ENCODE measurements at regions not wholly inside any gene's neighbourhood (a gene's known extent, or its start where the extent isn't known, plus 50 kb on each side); places are given as distances from the start of the nearest gene placed in this dataset.

GRCh38 chr20:52826321-52826720 is 145.8 kb upstream of the TSHZ2 start:
- TF ChIP-seq, protein P1, sequence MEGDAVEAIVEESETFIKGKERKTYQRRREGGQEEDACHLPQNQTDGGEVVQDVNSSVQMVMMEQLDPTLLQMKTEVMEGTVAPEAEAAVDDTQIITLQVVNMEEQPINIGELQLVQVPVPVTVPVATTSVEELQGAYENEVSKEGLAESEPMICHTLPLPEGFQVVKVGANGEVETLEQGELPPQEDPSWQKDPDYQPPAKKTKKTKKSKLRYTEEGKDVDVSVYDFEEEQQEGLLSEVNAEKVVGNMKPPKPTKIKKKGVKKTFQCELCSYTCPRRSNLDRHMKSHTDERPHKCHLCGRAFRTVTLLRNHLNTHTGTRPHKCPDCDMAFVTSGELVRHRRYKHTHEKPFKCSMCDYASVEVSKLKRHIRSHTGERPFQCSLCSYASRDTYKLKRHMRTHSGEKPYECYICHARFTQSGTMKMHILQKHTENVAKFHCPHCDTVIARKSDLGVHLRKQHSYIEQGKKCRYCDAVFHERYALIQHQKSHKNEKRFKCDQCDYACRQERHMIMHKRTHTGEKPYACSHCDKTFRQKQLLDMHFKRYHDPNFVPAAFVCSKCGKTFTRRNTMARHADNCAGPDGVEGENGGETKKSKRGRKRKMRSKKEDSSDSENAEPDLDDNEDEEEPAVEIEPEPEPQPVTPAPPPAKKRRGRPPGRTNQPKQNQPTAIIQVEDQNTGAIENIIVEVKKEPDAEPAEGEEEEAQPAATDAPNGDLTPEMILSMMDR (IDR thresholded peaks at IDR 0.05; ENCODE audit: insufficient read depth in 1 of 2, low read depth in 1 of 2, low read length in 1 of 2, severe bottlenecking in 1 of 2, unreplicated experiment in 1 of 2): no peak
- no peaks in the 10 kb centered on the region for H3K9me3 Mint-ChIP-seq (ENCODE audit: unreplicated experiment)
- H3K36me3 ChIP-seq (ENCODE audit: control insufficient read depth, insufficient read depth, low read length): no peaks in the 10 kb centered on the region
- no peaks in the 10 kb centered on the region for H3K4me1 Mint-ChIP-seq (ENCODE audit: low read depth, unreplicated experiment)
- no peak for DNase-seq
- no peaks in the 10 kb centered on the region for H3K27me3 ChIP-seq (replicated peaks; ENCODE audit: control insufficient read depth, insufficient read depth, low read length)
- peaks cover 7% of the 10 kb centered on the region for H3K27me3 Mint-ChIP-seq (ENCODE audit: insufficient read depth, unreplicated experiment)
- BruUV-seq (replicated peaks): no TSS peak
- no peaks in the 10 kb centered on the region for H3K36me3 Mint-ChIP-seq (ENCODE audit: insufficient read depth, unreplicated experiment)
- no peak overlapping the region for H3K4me3 ChIP-seq (ENCODE audit: low read depth, low read length)
- POLR2A ChIA-PET: no interaction called here
- intact Hi-C loops (cut with micrococcal nuclease; ENCODE audit: unreplicated experiment): no loop called here
- H3K27ac Mint-ChIP-seq (ENCODE audit: unreplicated experiment): no peak overlapping the region
- H3K4me3 Mint-ChIP-seq (ENCODE audit: unreplicated experiment): no peak overlapping the region
- no peaks in the 10 kb centered on the region for H3K9me3 ChIP-seq
- CTCF ChIA-PET: no interaction called here
- no peaks in the 10 kb centered on the region for H3K4me1 ChIP-seq

DNA sequence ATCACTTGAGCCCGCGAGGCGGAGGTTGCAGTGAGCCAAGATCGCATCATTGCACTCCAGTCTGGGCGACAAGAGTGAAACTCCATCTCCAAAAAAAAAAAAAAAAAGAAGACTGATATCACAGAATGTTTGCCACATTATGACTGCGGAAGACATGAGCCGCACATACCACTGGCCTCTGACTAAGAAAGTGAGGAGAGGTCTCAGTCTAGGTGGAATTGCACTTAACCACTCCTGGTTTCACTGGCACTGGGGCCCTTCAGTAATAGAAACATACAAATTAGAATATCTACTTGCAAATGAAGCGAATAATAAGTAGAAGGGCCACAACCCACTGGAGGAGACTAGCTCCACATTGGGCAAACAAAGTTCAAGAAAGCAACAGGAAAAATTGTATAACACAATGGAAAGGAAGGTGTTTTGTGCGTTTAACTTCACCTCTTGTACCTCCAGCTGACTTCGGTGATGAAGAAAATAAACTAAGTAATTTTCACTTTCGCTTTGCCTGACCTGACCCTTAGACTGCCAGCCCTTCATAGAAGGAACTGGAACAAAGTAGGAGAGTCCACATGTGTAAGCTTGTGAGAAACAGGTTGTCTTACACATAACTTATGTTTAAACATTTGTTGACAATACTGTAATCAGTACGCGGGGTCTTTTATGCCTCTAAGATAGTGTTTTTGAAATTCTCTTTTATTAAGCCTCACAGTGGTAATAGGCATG is 147.5 kb upstream of the TSHZ2 start:
- no peaks in the 10 kb centered on the region for H3K27me3 ChIP-seq (replicated peaks; ENCODE audit: control insufficient read depth, insufficient read depth, low read length)
- H3K4me3 ChIP-seq (ENCODE audit: low read depth, low read length): no peak overlapping the region
- H3K4me1 ChIP-seq: no peaks in the 10 kb centered on the region
- H3K27ac Mint-ChIP-seq (ENCODE audit: unreplicated experiment): no peak overlapping the region
- BruUV-seq (replicated peaks): no TSS peak
- H3K4me1 Mint-ChIP-seq (ENCODE audit: low read depth, unreplicated experiment): no peaks in the 10 kb centered on the region
- no peak overlapping the region for H3K4me3 Mint-ChIP-seq (ENCODE audit: unreplicated experiment)
- peaks cover under 1% of the 10 kb centered on the region for H3K27me3 Mint-ChIP-seq (ENCODE audit: insufficient read depth, unreplicated experiment)
- intact Hi-C loops (cut with micrococcal nuclease; ENCODE audit: unreplicated experiment): no loop called here
- no peaks in the 10 kb centered on the region for H3K36me3 Mint-ChIP-seq (ENCODE audit: insufficient read depth, unreplicated experiment)
- CTCF ChIA-PET: no interaction called here
- H3K9me3 ChIP-seq: no peaks in the 10 kb centered on the region
- no peaks in the 10 kb centered on the region for H3K9me3 Mint-ChIP-seq (ENCODE audit: unreplicated experiment)
- DNase-seq: no peak
- POLR2A ChIA-PET: no interaction called here
- H3K36me3 ChIP-seq (ENCODE audit: control insufficient read depth, insufficient read depth, low read length): no peaks in the 10 kb centered on the region
- TF ChIP-seq, protein P1 (IDR thresholded peaks at IDR 0.05; ENCODE audit: insufficient read depth in 1 of 2, low read depth in 1 of 2, low read length in 1 of 2, severe bottlenecking in 1 of 2, unreplicated experiment in 1 of 2): no peak

DNA sequence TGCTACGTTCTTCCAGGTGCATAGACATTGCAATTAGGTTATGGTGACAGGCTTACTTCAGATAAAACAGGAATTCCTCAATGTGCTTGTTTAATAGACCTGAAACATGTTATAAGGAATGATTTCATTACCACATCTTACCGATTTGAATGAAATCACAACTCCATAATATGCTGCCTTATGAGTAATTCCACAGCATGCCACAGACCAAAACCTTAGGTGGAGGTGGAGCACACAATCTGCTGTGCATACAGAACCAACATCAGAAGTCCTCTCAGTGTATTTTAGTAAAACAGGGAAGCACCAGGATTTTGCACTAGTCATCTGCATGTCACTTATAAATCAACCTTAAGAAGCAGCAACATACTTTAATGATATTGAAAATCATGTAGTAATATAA is 148.9 kb upstream of the TSHZ2 start:
- Mint-ChIP-seq H3K36me3 (ENCODE audit: insufficient read depth, unreplicated experiment) (no peaks in the 10 kb centered on the region), H3K4me3 (ENCODE audit: unreplicated experiment) (no peak overlapping the region), H3K4me1 (ENCODE audit: low read depth, unreplicated experiment) (no peaks in the 10 kb centered on the region), H3K27me3 (ENCODE audit: insufficient read depth, unreplicated experiment) (peaks cover 3% of the 10 kb centered on the region), H3K27ac (ENCODE audit: unreplicated experiment) (no peak overlapping the region), H3K9me3 (ENCODE audit: unreplicated experiment) (no peaks in the 10 kb centered on the region)
- Histone ChIP-seq H3K4me1 (no peaks in the 10 kb centered on the region), H3K36me3 (ENCODE audit: control insufficient read depth, insufficient read depth, low read length) (no peaks in the 10 kb centered on the region), H3K4me3 (ENCODE audit: low read depth, low read length) (no peak overlapping the region), H3K9me3 (no peaks in the 10 kb centered on the region), H3K27me3 (replicated peaks; ENCODE audit: control insufficient read depth, insufficient read depth, low read length) (no peaks in the 10 kb centered on the region)
- CTCF ChIA-PET: no interaction called here
- intact Hi-C loops (cut with micrococcal nuclease; ENCODE audit: unreplicated experiment): no loop called here
- TF ChIP-seq, protein P1 (IDR thresholded peaks at IDR 0.05; ENCODE audit: insufficient read depth in 1 of 2, low read depth in 1 of 2, low read length in 1 of 2, severe bottlenecking in 1 of 2, unreplicated experiment in 1 of 2): no peak
- BruUV-seq (replicated peaks): no TSS peak
- POLR2A ChIA-PET: no interaction called here
- no peak for DNase-seq
